HepG2 (cell line): ENCODE measurements at regions not wholly inside any gene's neighbourhood (a gene's known extent, or its start where the extent isn't known, plus 50 kb on each side); places are given as distances from the start of the nearest gene placed in this dataset.

Source experiments
- ATAC-seq: fragments of 200-7000 bp; cut with Tn5 transposase; 3 replicates; pipeline ENCODE4 v1.9.1; 2020; ENCODE audit warnings: mild to moderate bottlenecking, moderate library complexity
- BruUV-seq: library from RNA; stranded (reverse); fragments of 400-500 nt; replicated peaks from 2 replicates; lab custom pipeline; 2021; lab: Mats Ljungman, UMichigan
- CTCF ChIA-PET: fragments of 300-600 bp; formaldehyde crosslinking; extraction: SDS; loops from one replicate; lab custom pipeline; 2021; ENCODE audit warnings: low total read pairs, inconsistent platforms, low intra/inter-chr PET ratio; lab: Yijun Ruan, JAX
- POLR2A ChIA-PET: fragments of 350-600 bp; sonication (Branson Sonifier 250); formaldehyde crosslinking; loops from one replicate; lab custom pipeline; 2020; ENCODE audit warnings: antibody characterized with exemption, inconsistent platforms; lab: Yijun Ruan, JAX
- DNase-seq: peaks from one replicate; pipeline ENCODE4 v3.0.0-alpha.2; 2015; ENCODE audit warnings: low spot score
- FAIRE-seq: peaks from 3 replicates; lab custom pipeline; 2011; peaks lifted over from hg19 to GRCh38; lab: Jason Lieb, UNC
- H2AFZ ChIP-seq: one replicate; pipeline ENCODE4 v1.6.1; 2011; ENCODE audit warnings: low read length, inconsistent platforms
- H3K27ac ChIP-seq: fragments of 300-600 bp; 3 replicates; pipeline ENCODE4 v1.8.0; 2011; ENCODE audit warnings: mixed run types, mild to moderate bottlenecking, mixed read lengths, low read length, inconsistent platforms; ENCODE audit not compliant: insufficient read depth; ENCODE audit errors: extremely low read length
- H3K27me3 ChIP-seq, 2 experiments: fragments of 200-600 bp in 1 of 2; 2 replicates in 1 of 2; 3 replicates in 1 of 2; pipeline versions ENCODE4 v1.6.0 to v1.8.0; 2011; ENCODE audit warnings: low read length in 2 of 2, mild to moderate bottlenecking in 2 of 2, moderate library complexity in 2 of 2, inconsistent platforms in 1 of 2; ENCODE audit not compliant: insufficient read depth in 2 of 2, control insufficient read depth in 1 of 2
- H3K36me3 ChIP-seq, 2 experiments: fragments of 200-600 bp in 1 of 2; replicated peaks in 1 of 2; 2 replicates in 1 of 2; 3 replicates in 1 of 2; pipeline versions ENCODE4 v1.5.1 to v1.8.0; 2011; ENCODE audit warnings: low read length in 2 of 2, inconsistent platforms in 1 of 2; ENCODE audit not compliant: insufficient read depth in 2 of 2, control insufficient read depth in 1 of 2
- H3K4me1 ChIP-seq: 2 replicates; pipeline ENCODE4 v1.5.1; 2012; ENCODE audit warnings: low read length, inconsistent platforms; ENCODE audit not compliant: insufficient read depth
- H3K4me2 ChIP-seq: 2 replicates; pipeline ENCODE4 v1.6.0; 2011; ENCODE audit warnings: low read depth, low read length, inconsistent platforms
- H3K4me3 ChIP-seq, 3 experiments: fragments of 200-600 bp in 1 of 3; sonication (generic), shearing (Covaris generic) in 1 of 3; replicated peaks in 1 of 3; 2 replicates each; pipeline ENCODE4 v1.5.1; 2011 to 2016; ENCODE audit warnings: low read length in 3 of 3, inconsistent platforms in 2 of 3, low read depth in 2 of 3, mild to moderate bottlenecking in 2 of 3, control low read depth in 1 of 3, mixed read lengths in 1 of 3; ENCODE audit not compliant: insufficient read depth in 1 of 3
- H3K79me2 ChIP-seq: one replicate; pipeline ENCODE4 v1.6.1; 2011; ENCODE audit warnings: low read length, inconsistent platforms; ENCODE audit not compliant: insufficient read depth
- H3K9ac ChIP-seq: 2 replicates; pipeline ENCODE4 v1.6.0; 2011; ENCODE audit warnings: mild to moderate bottlenecking, low read depth, low read length, inconsistent platforms; ENCODE audit not compliant: insufficient read depth
- H3K9me3 ChIP-seq: 2 replicates; pipeline ENCODE4 v1.5.1; 2012; ENCODE audit warnings: mild to moderate bottlenecking, low read length
- H4K20me1 ChIP-seq: 2 replicates; pipeline ENCODE4 v1.6.0; 2011; ENCODE audit warnings: inconsistent platforms, mild to moderate bottlenecking, low read length, moderate library complexity; ENCODE audit not compliant: insufficient read depth
- ARHGAP35 ChIP-seq: sonication (generic); formaldehyde crosslinking; IDR thresholded peaks from 2 replicates; pipeline ENCODE4 v1.9.0; 2022; ENCODE audit warnings: mild to moderate bottlenecking, inconsistent platforms, moderate library complexity, missing genetic modification reagents, borderline replicate concordance
- ELF3 ChIP-seq: IDR thresholded peaks from 2 replicates; pipeline ENCODE4 v1.6.1; 2016; ENCODE audit warnings: missing genetic modification reagents, missing compliant biosample characterization
- MIXL1 ChIP-seq: IDR thresholded peaks from 2 replicates; pipeline ENCODE4 v1.6.1; 2016
- NCOA2 ChIP-seq: sonication (generic); formaldehyde crosslinking; IDR thresholded peaks from 2 replicates; pipeline ENCODE4 v1.8.0; 2022; ENCODE audit warnings: inconsistent platforms
- NFKBIZ ChIP-seq: IDR thresholded peaks from 2 replicates; pipeline ENCODE4 v1.6.1; 2018; ENCODE audit warnings: missing genetic modification reagents, missing compliant biosample characterization
- PHF21A ChIP-seq: sonication (generic); formaldehyde crosslinking; IDR thresholded peaks from 2 replicates; pipeline ENCODE4 v1.5.0; 2020; ENCODE audit warnings: mild to moderate bottlenecking, missing genetic modification reagents
- PPARG ChIP-seq: conservative IDR thresholded peaks from 2 replicates; pipeline ENCODE4 v1.6.1; 2016; ENCODE audit warnings: missing biosample characterization, missing genetic modification reagents
- RAD21 ChIP-seq: fragments of 450-650 bp; formaldehyde crosslinking; IDR thresholded peaks from 2 replicates; pipeline ENCODE4 v1.5.0; 2020; ENCODE audit warnings: mild to moderate bottlenecking
- SMC3 ChIP-seq: IDR thresholded peaks from 2 replicates; pipeline ENCODE4 v1.6.1; 2011; ENCODE audit warnings: low read length, improper control_type of control experiment
- STAG1 ChIP-seq: sonication (generic); formaldehyde crosslinking; IDR thresholded peaks from 2 replicates; pipeline ENCODE4 v1.4.0; 2020; ENCODE audit warnings: missing genetic modification reagents
- TRIM24 ChIP-seq: sonication (generic); formaldehyde crosslinking; IDR thresholded peaks from 2 replicates; pipeline ENCODE4 v1.8.0; 2022; ENCODE audit warnings: mild to moderate bottlenecking, missing genetic modification reagents
- YY1 ChIP-seq: IDR thresholded peaks from 2 replicates; pipeline ENCODE4 v1.6.1; 2011; ENCODE audit warnings: low read length, low read depth, moderate library complexity, mild to moderate bottlenecking; ENCODE audit not compliant: insufficient read depth, insufficient replicate concordance
- ZNF331 ChIP-seq: sonication (generic); formaldehyde crosslinking; IDR thresholded peaks from 2 replicates; pipeline ENCODE4 v1.4.0; 2020; ENCODE audit warnings: missing genetic modification reagents
- WGBS: methylation state at CpG from one replicate; pipeline ENCODE4 v1.1.6; 2017; ENCODE audit warnings: low lambda C conversion rate; 5-methylcytosine and 5-hydroxymethylcytosine counted together
- in situ Hi-C: cut with HindIII; loops from 2 replicates; pipeline ENCODE4 v1.10.0; 2017; ENCODE audit warnings: low pct_unique_long_range_greater_than_20kb; ENCODE audit not compliant: extremely low pct_ligation_motif_present
- intact Hi-C: fragments of 100-400 bp; cut with micrococcal nuclease; formaldehyde crosslinking; loops from one replicate; pipeline ENCODE4 v1.10.0; 2022; ENCODE audit not compliant: unreplicated experiment
- TF ChIP-seq, protein P1 (sequence below): IDR thresholded peaks from 2 replicates; pipeline ENCODE4 v1.6.1; 2012; ENCODE audit warnings: low read depth, low read length, improper control_type of control experiment
- TF ChIP-seq, protein P2 (sequence below): sonication (generic); formaldehyde crosslinking; IDR thresholded peaks from 2 replicates; pipeline ENCODE4 v1.5.0; 2020; ENCODE audit warnings: mild to moderate bottlenecking, missing genetic modification reagents, moderate library complexity
- TF ChIP-seq, protein P3 (sequence below): sonication (generic); formaldehyde crosslinking; IDR thresholded peaks from 2 replicates; pipeline ENCODE4 v1.4.0; 2020; ENCODE audit warnings: mild to moderate bottlenecking, missing genetic modification reagents
- TF ChIP-seq, protein P4 (sequence below): sonication (generic); IDR thresholded peaks from 2 replicates; pipeline ENCODE4 v1.6.1; 2016; ENCODE audit warnings: low read depth, borderline replicate concordance
- TF ChIP-seq, protein P5 (sequence below): IDR thresholded peaks from 2 replicates; pipeline ENCODE4 v1.6.1; 2018; ENCODE audit warnings: missing genetic modification reagents

DNA sequence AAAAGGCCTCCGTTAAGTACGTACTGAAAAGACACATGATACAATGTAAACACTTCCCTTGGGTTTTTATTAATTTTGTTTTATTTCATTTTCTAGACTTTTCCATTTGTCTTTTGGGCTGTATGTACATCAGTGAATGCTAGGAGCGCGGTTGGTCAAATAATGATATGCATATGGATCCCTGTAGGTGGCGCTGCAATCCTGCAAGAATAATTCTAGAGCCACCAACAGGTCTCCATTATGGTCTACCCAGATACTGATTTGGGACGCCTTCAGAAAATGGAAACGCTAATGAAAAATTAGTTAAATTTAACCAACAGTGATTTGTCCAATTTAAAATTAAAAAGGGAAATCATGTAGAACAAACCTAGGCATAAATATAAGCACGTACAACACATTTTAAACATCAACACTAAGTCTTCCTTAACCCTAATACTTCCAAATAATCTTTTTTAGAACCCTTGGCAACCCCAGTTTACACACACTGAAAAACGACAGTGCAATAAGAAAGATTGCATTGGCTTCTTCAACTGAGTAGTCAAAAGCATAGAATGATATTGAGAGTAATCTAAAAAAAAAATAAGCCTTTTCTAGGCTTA, 433.5 kb downstream of the RFPL4B start:
- Histone ChIP-seq H3K27ac (no peak overlapping the region), H3K36me3 (no peaks in the 10 kb centered on the region), H2AFZ (no peak overlapping the region), H3K4me3 (no peak overlapping the region), H3K79me2 (no peaks in the 10 kb centered on the region), H3K27me3 (no peaks in the 10 kb centered on the region), H3K9ac (no peak overlapping the region), H3K9me3 (no peaks in the 10 kb centered on the region), H3K4me1 (no peaks in the 10 kb centered on the region), H3K4me2 (no peak overlapping the region), H4K20me1 (no peaks in the 10 kb centered on the region)
- peak; percentile 98 for ATAC-seq
- WGBS: under 1% methylated on average over 9 of the region's 9 CpGs
- DNase-seq: peak; percentile 76
- POLR2A ChIA-PET: no interaction called here
- BruUV-seq: no TSS peak
- in situ Hi-C loops: loop anchor here (5.0 to 25.0 kb wide), 2 partner anchors 632 to 1127 kb away; no protein-coding TSS in a partner anchor
- peak; percentile 89 for FAIRE-seq
- CTCF ChIA-PET: interaction anchor here (0.9 to 1.6 kb wide), 5 partner anchors 1078 to 1156 kb away, joined by 4 to 12 read pairs (median 6); no protein-coding TSS in a partner anchor
- intact Hi-C loops: loop anchor here (1.0 to 2.0 kb wide), 5 partner anchors 100 to 1156 kb away; no protein-coding TSS in a partner anchor
- TF ChIP-seq NFKBIZ (no peak), YY1 (peak; percentile 30), TRIM24 (CRISPR knock-in tag) (no peak), STAG1 (peak; percentile 94), ZNF331 (peak; percentile 34; the same call in 1 of the 2 replicates), RAD21 (CRISPR knock-in tag) (peak; percentile 69), ARHGAP35 (CRISPR knock-in tag) (no peak), ELF3 (CRISPR knock-in tag) (peak; percentile 27; the same call in 1 of the 2 replicates), SMC3 (peak; percentile 82), PHF21A (CRISPR knock-in tag) (no peak), NCOA2 (peak; percentile 23; the same call in 1 of the 2 replicates), PPARG (0 out of 2 replicates have a peak, but pooled peaks have one; percentile 18), MIXL1 (CRISPR knock-in tag) (0 out of 2 replicates have a peak, but pooled peaks have one; percentile 60)
- TF ChIP-seq, protein P1, sequence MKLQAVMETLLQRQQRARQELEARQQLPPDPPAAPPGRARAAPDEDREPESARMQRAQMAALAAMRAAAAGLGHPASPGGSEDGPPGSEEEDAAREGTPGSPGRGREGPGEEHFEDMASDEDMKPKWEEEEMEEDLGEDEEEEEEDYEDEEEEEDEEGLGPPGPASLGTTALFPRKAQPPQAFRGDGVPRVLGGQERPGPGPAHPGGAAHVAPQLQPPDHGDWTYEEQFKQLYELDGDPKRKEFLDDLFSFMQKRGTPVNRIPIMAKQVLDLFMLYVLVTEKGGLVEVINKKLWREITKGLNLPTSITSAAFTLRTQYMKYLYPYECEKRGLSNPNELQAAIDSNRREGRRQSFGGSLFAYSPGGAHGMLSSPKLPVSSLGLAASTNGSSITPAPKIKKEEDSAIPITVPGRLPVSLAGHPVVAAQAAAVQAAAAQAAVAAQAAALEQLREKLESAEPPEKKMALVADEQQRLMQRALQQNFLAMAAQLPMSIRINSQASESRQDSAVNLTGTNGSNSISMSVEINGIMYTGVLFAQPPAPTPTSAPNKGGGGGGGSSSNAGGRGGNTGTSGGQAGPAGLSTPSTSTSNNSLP: peak; percentile 64
- TF ChIP-seq, protein P2, sequence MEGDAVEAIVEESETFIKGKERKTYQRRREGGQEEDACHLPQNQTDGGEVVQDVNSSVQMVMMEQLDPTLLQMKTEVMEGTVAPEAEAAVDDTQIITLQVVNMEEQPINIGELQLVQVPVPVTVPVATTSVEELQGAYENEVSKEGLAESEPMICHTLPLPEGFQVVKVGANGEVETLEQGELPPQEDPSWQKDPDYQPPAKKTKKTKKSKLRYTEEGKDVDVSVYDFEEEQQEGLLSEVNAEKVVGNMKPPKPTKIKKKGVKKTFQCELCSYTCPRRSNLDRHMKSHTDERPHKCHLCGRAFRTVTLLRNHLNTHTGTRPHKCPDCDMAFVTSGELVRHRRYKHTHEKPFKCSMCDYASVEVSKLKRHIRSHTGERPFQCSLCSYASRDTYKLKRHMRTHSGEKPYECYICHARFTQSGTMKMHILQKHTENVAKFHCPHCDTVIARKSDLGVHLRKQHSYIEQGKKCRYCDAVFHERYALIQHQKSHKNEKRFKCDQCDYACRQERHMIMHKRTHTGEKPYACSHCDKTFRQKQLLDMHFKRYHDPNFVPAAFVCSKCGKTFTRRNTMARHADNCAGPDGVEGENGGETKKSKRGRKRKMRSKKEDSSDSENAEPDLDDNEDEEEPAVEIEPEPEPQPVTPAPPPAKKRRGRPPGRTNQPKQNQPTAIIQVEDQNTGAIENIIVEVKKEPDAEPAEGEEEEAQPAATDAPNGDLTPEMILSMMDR (CRISPR knock-in tag): peak; percentile 85
- TF ChIP-seq, protein P3, sequence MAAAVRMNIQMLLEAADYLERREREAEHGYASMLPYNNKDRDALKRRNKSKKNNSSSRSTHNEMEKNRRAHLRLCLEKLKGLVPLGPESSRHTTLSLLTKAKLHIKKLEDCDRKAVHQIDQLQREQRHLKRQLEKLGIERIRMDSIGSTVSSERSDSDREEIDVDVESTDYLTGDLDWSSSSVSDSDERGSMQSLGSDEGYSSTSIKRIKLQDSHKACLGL (CRISPR knock-in tag): no peak
- TF ChIP-seq, protein P4, sequence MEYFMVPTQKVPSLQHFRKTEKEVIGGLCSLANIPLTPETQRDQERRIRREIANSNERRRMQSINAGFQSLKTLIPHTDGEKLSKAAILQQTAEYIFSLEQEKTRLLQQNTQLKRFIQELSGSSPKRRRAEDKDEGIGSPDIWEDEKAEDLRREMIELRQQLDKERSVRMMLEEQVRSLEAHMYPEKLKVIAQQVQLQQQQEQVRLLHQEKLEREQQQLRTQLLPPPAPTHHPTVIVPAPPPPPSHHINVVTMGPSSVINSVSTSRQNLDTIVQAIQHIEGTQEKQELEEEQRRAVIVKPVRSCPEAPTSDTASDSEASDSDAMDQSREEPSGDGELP: no peak
- TF ChIP-seq, protein P5, sequence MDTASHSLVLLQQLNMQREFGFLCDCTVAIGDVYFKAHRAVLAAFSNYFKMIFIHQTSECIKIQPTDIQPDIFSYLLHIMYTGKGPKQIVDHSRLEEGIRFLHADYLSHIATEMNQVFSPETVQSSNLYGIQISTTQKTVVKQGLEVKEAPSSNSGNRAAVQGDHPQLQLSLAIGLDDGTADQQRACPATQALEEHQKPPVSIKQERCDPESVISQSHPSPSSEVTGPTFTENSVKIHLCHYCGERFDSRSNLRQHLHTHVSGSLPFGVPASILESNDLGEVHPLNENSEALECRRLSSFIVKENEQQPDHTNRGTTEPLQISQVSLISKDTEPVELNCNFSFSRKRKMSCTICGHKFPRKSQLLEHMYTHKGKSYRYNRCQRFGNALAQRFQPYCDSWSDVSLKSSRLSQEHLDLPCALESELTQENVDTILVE (CRISPR knock-in tag): peak; percentile 58; the same call in 1 of the 2 replicates
